GM19438 (cell line): ENCODE measurements at regions not wholly inside any gene's neighbourhood (a gene's known extent, or its start where the extent isn't known, plus 50 kb on each side); places are given as distances from the start of the nearest gene placed in this dataset.
"Not testable (repeated sequence)": the region's sequence is repeated elsewhere in the genome, so short reads cannot be mapped to it uniquely, and the experiment has no call there.

Source experiments
- ATAC-seq: cut with Tn5 transposase; IDR thresholded peaks from one replicate; pipeline ENCODE4 v1.9.1; 2021; ENCODE audit warnings: low read depth; ENCODE audit not compliant: unreplicated experiment

GRCh38 chr10:30765022-30765615 lies 135.6 kb upstream of the LYZL2 start:
- ATAC-seq: no peak

GRCh38 chr10:30763918-30764317 lies 134.4 kb upstream of the LYZL2 start:
- ATAC-seq: no peak

- no peak for ATAC-seq
Measured at GRCh38 chr10:30762620-30763019, 133.1 kb upstream of the LYZL2 start.

GRCh38 chr10:30759423-30759822 lies 129.9 kb upstream of the LYZL2 start:
- ATAC-seq: no peak

GRCh38 chr10:30758338-30758737 lies 128.8 kb upstream of the LYZL2 start:
- no peak for ATAC-seq

- no peak for ATAC-seq
Measured at GRCh38 chr10:30756896-30757295, 127.3 kb upstream of the LYZL2 start.

GRCh38 chr10:30756151-30756550 lies 126.6 kb upstream of the LYZL2 start:
- no peak for ATAC-seq

GRCh38 chr10:30755441-30755953 lies 125.9 kb upstream of the LYZL2 start:
- no peak for ATAC-seq

GRCh38 chr10:30752481-30752881 lies 122.9 kb upstream of the LYZL2 start:
- ATAC-seq: no peak

GRCh38 chr10:30751678-30752331 lies 122.3 kb upstream of the LYZL2 start:
- no peak for ATAC-seq

- ATAC-seq: no peak
Measured at GRCh38 chr10:30750971-30751677, 121.6 kb upstream of the LYZL2 start.

GRCh38 chr10:30749385-30749784 lies 119.8 kb upstream of the LYZL2 start:
- ATAC-seq: no peak

GRCh38 chr10:30748152-30748973 lies 118.8 kb upstream of the LYZL2 start:
- ATAC-seq: no peak

GRCh38 chr10:30747633-30748032 lies 118.1 kb upstream of the LYZL2 start:
- ATAC-seq: no peak

GRCh38 chr10:30745953-30746352 lies 116.4 kb upstream of the LYZL2 start:
- no peak for ATAC-seq

- ATAC-seq: no peak
Measured at GRCh38 chr10:30744106-30744505, 114.6 kb upstream of the LYZL2 start.

GRCh38 chr10:30743586-30743985 lies 114.0 kb upstream of the LYZL2 start:
- no peak for ATAC-seq

GRCh38 chr10:30742471-30742870 lies 112.9 kb upstream of the LYZL2 start:
- ATAC-seq: peak; percentile 81

GRCh38 chr10:30740774-30741173 lies 111.2 kb upstream of the LYZL2 start:
- ATAC-seq: not testable (repeated sequence)

- ATAC-seq: no peak
Measured at GRCh38 chr10:30738416-30738815, 108.9 kb upstream of the LYZL2 start.

GRCh38 chr10:30737931-30738391 lies 108.4 kb upstream of the LYZL2 start:
- no peak for ATAC-seq
